Adipose tissue (tissue), 3 donors: ENCODE measurements at regions not wholly inside any gene's neighbourhood (a gene's known extent, or its start where the extent isn't known, plus 50 kb on each side); places are given as distances from the start of the nearest gene placed in this dataset.
"Not testable (repeated sequence)": the region's sequence is repeated elsewhere in the genome, so short reads cannot be mapped to it uniquely, and the experiment has no call there.

Experiments used
- H3K27ac ChIP-seq: one replicate; pipeline ENCODE4 v1.5.1; 2013; ENCODE audit warnings: low read depth, low read length
- WGBS, 3 donors: extraction: QIAGEN DNeasy Blood & Tissue Kit; methylation state at CpG; one replicate each; pipeline ENCODE4 v1.1.7; 2013; 5-methylcytosine and 5-hydroxymethylcytosine counted together
- donor health status: healthy with polysubstance abuse.
- donor health status: Bipolar disorder and iron deficiency.
- donor health status: healthy.

DNA sequence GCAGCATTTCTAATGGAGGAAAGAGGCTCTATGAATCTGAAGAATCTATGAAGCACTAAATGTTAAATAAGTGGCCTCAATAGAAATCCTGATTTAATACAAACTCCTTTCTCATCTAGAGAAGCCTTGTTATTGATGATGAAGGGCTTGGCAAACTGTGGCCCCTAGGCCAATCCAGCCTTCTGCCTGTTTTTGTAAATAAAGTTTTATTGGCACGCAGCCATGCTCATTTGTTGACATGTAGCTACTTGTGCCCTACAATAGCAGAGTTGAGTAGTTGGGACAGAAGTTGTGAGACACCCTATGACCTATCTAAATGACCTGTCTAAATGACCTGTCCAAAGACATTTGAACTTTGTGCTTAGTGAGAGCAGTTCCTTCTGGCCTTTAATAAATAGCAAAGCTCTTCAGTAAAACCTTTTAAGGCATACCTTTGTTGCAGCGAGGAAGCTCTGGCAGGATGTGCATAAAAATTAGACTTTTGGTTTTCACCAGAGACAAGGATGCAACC, 484.4 kb upstream of the SPRED2 start:
- H3K27ac ChIP-seq: no peak overlapping the region
- 90 to 96% (median 90%) methylated on average over 2 of the region's 2 CpGs for WGBS, 3 donors

DNA sequence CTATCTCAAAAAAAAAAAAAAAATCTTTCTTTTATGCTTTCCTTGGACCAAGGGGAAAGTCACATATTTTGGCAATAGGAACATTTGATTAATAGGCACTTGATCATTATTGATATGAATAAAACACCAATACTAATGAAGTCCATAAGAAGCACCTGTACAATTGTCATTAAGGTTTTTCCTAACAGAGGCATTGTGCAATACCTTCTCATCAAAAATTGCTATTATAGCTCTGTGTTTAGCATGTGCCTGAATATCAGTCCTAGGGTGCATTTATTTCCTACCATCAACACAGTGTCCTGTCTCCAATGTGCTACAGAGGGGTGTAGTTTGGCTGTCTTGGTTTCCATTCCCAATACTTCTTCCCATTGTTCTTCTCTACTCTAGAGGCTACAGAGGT, 483.8 kb upstream of the SPRED2 start:
- H3K27ac ChIP-seq: no peak overlapping the region

DNA sequence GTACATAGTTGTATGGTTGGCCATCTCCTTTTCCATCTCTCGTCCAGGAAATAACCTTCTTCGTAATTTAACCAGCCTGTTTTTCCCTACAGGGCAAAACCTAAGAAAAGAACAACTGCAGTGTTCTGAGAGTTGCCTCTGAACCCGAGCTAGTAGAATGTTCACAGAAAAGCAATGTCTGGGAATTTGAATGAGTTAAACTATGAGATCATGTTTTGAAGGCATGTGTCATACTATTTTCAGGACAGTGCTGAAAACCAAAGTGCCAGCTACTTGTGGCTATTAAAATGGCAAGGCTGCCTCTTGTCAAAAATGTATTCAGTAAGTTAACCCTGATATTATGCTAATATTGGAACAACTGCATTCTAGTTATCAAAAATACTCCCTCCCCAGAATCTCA, 482.9 kb upstream of the SPRED2 start:
- 87 to 91% (median 89%) methylated on average over 3 of the region's 3 CpGs for WGBS, 3 donors
- no peak overlapping the region for H3K27ac ChIP-seq

DNA sequence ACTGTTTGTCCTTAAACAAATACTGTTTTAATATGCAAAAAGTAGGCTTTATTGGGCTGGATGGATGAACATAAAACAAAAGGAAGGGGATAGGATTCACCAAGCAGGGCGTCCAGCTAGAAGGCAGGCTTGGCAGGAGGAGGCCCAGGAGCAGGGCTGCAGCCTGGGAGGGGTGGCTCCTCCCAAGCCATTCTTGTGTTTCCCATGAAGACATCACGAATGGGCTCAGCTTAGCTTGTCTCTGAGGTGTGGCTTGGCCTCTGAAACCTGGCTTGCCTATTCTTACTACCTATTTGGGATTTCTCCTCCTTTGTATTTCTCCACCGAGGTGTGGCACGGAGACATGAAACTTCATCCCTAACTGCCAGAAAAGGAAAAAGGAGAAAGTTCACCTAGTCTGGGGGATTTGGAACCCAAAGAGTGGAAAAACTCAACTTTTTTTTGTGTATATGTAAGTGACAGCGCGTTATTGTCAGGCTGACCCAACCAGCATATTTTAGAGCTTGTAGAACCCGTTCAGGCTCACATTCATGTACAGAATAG, 481.9 kb upstream of the SPRED2 start:
- H3K27ac ChIP-seq: no peak overlapping the region
- WGBS, 3 donors: 68 to 92% (median 88%) methylated on average over 7 of the region's 7 CpGs

DNA sequence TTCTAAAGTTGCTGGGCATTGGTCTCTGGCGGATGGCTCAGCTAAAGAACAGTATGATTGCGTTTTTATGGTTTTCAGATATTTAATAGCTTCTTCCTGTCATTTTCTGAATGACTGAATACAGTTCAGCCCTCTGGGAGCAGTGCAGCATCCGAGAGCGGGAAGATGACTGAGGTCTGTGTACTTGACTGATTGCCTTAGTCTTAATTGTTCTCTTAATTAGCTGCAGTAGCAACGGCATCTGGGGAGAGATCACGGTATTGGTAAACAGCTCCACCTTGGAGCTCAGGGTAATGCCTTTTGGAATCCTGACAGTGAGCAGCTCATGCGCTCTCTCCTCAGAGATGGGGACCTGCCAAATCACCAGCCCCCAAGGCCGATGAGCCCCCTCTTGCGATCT, 481.4 kb upstream of the SPRED2 start:
- H3K27ac ChIP-seq: no peak overlapping the region
- 62 to 85% (median 70%) methylated on average over 9 of the region's 9 CpGs for WGBS, 3 donors

DNA sequence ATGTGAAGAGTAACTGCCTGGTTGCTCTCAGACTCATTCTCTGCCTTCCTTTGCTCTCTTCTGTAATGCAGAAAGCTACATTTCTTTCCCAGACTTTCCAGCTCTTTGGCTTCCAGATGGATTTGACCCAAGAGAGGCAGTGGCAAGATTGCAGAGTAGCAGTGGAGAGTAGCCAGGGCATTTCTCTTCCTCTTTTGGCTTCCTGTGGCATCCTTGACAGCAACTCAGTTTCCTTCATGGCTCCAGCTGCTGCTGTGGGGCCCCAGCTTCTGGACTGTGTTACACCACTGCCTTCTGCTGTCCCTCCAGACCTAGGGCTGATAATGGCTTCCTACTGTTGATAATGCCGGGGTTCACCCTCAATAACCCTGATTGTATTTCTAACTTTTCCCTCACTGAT, 469.4 kb upstream of the SPRED2 start:
- WGBS, 3 donors: 24 to 41% (median 40%) methylated on average over 1 of the region's 1 CpG
- no peak overlapping the region for H3K27ac ChIP-seq

DNA sequence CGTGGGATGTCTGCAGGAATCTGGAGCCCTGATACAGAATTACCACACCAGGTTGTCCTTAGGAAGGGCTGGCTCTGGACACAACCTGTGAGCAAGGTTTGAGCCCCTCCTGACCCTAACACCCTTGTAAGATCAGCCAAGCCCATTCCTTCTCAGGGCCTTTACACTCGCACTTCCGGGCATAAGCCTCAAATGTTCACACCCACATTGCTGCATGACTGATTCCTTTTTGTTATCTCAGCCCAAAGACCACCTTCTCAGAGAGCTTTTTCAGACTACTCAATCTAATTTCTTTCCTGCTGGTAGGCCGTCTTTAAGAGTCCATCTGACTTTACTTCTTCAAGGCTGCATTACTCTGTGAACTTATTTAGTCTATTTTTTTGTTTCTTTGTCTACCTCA, 464.0 kb upstream of the SPRED2 start:
- no peak overlapping the region for H3K27ac ChIP-seq
- WGBS, 3 donors: 92 to 93% (median 93%) methylated on average over 4 of the region's 4 CpGs

DNA sequence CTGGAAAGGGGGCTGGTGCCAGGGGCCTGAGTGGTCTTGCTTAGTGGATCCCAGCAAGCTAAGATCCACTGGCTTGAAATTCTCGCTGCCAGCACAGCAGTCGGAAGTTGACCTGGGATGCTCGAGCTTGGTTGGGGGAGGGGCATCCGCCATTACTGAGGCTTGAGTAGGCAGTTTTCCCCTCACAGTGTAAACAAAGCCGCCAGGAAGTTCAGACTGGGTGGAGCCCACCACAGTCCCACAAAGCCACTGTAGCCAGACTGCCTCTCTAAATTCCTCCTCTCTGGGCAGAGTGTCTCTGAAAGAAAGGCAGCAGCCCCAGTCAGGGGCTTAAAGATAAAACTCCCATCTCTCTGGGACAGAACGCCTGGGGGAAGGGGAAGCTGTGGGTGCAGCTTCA, 457.7 kb upstream of the SPRED2 start:
- WGBS, 3 donors: 52 to 64% (median 54%) methylated on average over 6 of the region's 6 CpGs
- not testable (repeated sequence) for H3K27ac ChIP-seq

DNA sequence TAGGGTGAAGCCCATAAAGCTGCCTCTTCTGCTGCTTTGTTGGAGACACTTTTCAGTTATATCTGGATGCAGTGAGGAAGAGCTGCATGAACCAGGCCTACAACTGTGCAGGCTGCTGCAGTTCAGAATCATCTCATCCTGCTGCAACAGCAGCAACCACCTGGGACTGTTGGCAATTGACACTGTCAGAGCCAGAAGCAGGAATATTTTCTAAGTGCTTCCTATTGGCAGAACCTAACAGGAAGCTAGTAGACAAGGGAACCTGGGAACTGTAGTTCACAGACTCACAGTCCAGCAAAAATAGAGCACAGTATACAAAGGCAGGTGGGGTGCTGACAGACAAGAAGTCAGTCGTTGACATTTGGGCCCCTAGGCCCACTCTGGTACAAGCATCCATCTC, 452.9 kb upstream of the SPRED2 start:
- WGBS, 3 donors: 45 to 77% (median 55%) methylated on average over 1 of the region's 1 CpG
- no peak overlapping the region for H3K27ac ChIP-seq

DNA sequence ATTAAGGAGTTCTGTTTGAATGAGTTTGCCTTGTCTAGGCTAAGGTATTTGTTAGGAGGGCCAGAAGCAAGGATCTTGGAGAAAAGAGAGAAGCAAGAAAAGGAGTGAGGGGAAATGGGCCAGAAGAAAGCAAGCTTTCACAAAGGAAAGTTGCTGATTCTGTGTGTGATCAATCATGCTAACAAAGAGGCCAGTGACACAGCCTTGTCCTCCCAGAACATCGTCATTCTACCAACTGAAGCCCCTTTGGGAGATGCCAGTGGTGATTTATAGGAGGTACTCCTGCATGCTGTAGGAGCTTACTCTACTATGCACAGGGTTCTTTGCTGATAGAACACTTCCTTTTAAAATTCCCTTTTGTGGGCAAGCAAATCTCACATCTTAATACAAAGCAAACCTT, 449.2 kb upstream of the SPRED2 start:
- no peak overlapping the region for H3K27ac ChIP-seq
- WGBS, 3 donors: 36 to 43% (median 38%) methylated on average over 1 of the region's 1 CpG

DNA sequence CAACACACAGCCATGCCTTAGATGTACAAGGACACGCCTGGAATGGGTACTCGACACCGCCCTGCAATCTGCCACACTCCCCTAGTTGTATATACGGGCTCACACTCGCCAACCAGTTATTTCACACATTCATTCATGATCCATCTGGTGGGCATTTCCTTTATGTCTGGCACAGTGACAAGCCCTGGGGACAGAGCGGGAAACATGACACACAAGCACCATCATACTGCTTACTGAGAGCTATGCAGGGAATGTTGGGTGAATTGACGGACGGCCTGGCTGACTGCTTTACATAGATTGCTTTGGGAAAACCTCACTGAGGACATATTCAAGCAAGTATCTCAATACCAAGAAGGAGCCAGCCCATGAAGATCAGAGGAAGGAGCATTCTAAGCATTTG, 448.0 kb upstream of the SPRED2 start:
- 83 to 86% (median 84%) methylated on average over 8 of the region's 8 CpGs for WGBS, 3 donors
- H3K27ac ChIP-seq: no peak overlapping the region

DNA sequence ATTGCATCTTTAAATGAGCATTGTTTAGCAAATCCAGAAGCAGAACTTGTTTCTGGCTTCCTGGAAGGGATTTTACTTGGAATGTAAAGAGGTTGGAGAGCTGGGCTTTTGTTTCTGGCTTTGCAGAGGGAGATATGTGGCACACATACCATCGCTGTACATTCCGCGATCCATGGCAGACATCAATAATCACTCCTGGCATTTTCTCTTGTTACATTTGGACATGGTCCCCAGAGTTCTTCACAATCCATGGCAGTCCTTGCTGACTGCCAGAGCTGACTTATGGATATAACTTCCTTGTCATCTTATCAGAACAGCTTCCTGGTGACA, 445.6 kb upstream of the SPRED2 start:
- no peak overlapping the region for H3K27ac ChIP-seq
- 71 to 91% (median 77%) methylated on average over 3 of the region's 3 CpGs for WGBS, 3 donors

DNA sequence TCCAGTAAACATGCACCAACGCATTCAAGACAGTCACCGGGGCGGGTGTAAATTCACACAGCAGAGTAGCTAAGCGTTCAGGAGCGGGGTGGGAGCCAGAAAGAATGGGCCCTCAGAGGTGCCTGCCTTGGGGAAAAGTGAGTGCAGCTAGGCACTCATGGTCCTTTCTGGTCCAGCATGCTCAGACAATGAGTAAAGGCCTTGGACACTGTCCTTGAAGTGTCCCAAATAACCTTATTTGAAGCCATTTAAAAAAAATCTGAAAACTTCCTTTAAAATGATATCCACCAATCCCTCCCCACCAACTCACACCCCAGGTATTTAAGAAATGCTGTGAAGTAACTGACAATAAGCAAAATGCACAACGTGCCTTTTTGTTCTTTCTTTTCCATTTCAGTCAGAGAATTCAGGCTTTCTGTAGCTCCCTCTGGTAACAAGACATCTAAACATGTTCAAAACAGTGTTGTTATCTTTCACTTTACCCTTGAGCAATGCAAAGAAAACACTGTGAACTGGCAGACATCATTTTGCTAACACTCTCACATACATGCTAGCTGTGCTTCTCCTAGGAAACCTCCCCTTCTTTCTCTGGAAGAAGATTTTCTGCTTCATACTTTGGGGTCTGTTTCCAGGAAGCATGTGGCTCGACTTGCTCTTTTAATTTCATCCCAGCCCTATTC, 445.1 kb upstream of the SPRED2 start:
- H3K27ac ChIP-seq: no peak overlapping the region
- 67 to 81% (median 74%) methylated on average over 7 of the region's 7 CpGs for WGBS, 3 donors

DNA sequence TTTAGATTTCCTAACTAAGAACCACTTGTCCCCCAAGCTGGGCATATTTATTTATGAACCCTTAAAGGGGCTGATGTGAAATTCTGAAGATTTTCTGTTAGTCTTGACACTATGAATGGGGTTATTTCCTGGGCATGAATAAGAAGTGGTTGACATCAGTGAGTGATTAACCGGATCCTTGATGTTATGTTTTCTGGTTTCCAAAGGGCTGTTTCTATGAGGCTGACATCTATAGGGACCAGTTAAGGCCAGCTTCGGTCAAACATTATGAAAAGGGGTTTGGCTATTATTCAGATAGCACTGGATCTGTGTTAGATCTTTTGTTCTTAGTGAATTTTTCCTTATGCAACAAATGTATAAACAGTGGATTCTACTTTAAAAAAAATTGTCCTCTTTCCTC, 443.7 kb upstream of the SPRED2 start:
- H3K27ac ChIP-seq: no peak overlapping the region
- WGBS, 3 donors: 50 to 80% (median 60%) methylated on average over 2 of the region's 2 CpGs

DNA sequence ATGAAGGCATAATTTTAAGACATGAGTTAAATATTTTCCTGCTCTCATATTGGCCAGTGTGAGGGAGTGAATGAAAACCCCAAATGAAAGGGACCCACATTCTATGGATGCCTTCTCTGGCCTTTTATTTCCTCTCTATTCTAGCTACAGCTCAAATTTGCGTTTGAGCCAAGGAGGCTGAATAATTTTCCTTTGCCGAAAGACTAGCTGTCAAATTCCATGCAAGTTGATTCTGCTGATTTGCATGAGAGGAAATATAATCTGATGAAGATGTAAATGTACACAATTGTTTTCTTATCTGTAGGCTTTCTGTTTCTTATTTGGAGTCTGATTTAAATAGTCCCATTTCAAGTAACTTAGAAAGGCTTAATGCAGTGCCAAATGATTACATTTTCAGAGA, 438.4 kb upstream of the SPRED2 start:
- H3K27ac ChIP-seq: no peak overlapping the region
- WGBS, 3 donors: 85 to 92% (median 91%) methylated on average over 2 of the region's 2 CpGs

DNA sequence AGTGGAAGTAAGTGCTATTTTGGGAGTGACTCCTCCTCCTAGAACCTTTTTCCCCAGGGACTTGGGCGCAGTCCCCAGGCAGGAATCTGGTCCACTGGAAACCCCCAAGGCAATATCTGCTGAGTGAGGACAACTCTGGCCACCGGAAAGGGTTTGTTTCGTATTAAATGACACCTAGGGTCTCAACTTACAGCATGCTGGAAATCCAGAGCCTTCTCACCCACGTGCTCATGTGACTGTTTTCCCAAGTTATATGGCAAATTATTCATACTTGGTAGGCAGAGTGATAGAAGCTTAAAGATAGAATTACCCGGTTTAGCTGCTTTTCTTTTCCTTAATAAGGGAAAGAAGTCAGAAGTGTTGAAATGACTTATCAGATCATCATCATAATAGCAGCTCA, 436.9 kb upstream of the SPRED2 start:
- H3K27ac ChIP-seq: no peak overlapping the region
- 74 to 86% (median 82%) methylated on average over 5 of the region's 5 CpGs for WGBS, 3 donors

DNA sequence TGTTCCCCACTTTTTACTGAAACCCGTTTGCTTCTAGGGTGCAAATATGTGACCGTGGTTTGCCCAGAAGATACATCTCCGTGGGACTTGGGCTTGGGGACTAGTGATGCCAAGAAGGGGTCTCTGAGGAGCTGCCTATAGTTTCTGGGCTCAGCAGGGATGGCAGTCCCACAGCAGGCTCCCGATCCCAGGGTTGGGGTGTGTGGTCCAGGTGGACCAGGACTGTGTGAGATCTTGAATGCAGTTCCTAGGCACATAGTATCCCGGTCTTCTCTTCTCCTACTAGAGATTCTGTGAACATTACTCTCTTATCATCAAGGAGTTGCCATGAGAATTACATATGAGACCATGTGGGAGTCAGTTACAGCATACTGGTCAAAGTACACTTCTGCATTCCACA, 435.8 kb upstream of the SPRED2 start:
- 91 to 92% (median 91%) methylated on average over 5 of the region's 5 CpGs for WGBS, 3 donors
- H3K27ac ChIP-seq: no peak overlapping the region

DNA sequence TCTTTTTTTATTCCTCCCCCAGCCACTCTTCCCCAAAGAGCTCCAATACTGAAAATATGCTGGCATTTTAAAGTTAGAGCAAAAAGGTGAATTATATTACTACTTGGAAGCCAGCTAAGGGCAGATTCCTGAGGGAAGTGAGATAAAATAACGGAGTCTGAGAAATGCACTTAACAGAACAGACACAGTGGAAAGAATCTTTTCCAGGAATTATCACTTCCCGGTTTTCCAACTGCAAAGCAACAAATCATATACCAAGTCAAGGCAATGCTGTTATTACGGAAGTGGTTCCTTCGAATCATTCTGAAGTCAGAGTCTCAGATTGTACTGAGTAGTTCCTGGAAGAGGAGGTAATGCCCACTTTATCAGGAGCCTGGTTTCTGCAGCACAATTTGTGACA, 435.0 kb upstream of the SPRED2 start:
- no peak overlapping the region for H3K27ac ChIP-seq
- 40 to 70% (median 47%) methylated on average over 4 of the region's 4 CpGs for WGBS, 3 donors

DNA sequence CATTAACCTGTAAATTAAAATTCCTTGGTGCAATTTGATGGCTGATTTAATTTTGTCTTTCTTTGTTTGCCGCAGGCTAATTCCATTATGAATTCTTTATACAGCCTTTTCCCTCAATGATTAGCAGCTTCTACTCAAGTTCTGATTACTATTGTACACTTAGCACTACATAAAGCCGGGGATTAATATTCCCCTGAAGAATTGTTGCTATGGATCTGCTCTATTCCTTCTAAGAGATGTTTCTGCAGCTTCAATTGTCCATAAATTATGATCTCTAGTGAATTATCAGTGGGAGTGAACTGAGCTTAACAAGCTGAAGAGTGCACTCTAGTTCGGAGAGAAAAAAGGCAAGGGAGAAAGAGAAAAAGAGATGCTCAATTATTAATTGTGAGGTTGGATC, 433.7 kb upstream of the SPRED2 start:
- WGBS, 3 donors: 60 to 75% (median 65%) methylated on average over 3 of the region's 3 CpGs
- H3K27ac ChIP-seq: no peak overlapping the region

DNA sequence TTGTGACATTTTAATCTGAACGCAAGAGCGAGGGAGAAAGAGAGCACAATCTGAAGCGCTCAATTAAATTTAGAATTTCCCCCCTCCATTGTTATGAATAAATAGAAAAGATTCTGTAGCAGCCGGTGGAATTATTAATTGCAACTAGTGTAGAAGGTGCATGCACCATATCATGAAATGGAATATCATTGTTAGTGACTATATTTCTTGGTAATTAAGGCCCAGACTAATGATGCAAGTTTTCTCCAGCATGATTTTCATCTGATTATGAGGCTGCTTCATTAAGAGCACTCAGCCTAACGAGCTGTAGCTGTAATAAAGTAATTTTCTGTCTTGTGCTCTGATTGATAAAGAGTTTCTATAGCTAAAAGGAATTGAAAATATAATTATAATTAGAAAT, 432.2 kb upstream of the SPRED2 start:
- WGBS, 3 donors: 87 to 94% (median 93%) methylated on average over 5 of the region's 5 CpGs
- H3K27ac ChIP-seq: no peak overlapping the region

DNA sequence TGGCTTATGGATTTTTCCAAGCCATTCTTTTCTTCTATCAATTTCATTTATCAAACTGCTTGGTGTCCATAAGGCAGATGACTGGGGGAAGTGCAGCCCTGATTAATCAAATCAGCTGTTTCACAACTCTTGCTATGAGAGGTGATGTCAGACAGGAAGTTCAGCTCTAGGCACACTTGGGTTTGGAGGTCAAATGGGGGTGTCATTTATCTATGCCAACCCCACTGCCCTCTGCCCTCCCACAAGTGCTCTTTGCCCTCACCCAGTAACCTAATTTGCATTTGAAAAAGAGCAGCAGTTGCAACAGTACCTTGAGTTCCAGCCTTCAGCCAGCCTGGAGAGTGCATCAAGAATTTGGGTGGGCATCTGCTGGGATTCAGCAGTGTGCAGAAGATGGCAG, 431.3 kb upstream of the SPRED2 start:
- H3K27ac ChIP-seq: no peak overlapping the region
